K562 (cell line): ENCODE measurements at regions not wholly inside any gene's neighbourhood (a gene's known extent, or its start where the extent isn't known, plus 50 kb on each side); places are given as distances from the start of the nearest gene placed in this dataset.

Experiments
- ATAC-seq: fragments of 200-7000 bp; cut with Tn5 transposase; 3 replicates; pipeline ENCODE4 v1.9.1; 2020; ENCODE audit warnings: moderate library complexity
- BruUV-seq: library from RNA; stranded (reverse); fragments of 400-500 nt; replicated peaks from 2 replicates; lab custom pipeline; 2021; lab: Mats Ljungman, UMichigan
- CTCF ChIA-PET: fragments of 300-600 bp; formaldehyde crosslinking; extraction: SDS; loops from one replicate; lab custom pipeline; 2021; ENCODE audit warnings: low intra/inter-chr PET ratio; lab: Yijun Ruan, JAX
- POLR2A ChIA-PET: fragments of 300-600, 350-650 bp; sonication (Branson Sonifier 250); formaldehyde crosslinking; extraction: SDS; loops from one replicate; lab custom pipeline; 2021; ENCODE audit warnings: antibody characterized with exemption, inconsistent platforms; lab: Yijun Ruan, JAX
- DNase-seq, 4 experiments: peaks; one replicate each; pipeline versions ENCODE4 v3.0.0 to v3.0.0-alpha.2; 2011 to 2018; ENCODE audit warnings: low spot score in 3 of 4, mixed read lengths in 3 of 4; ENCODE audit errors: extremely low read depth in 1 of 4
- FAIRE-seq: peaks from 2 replicates; lab custom pipeline; 2011; peaks lifted over from hg19 to GRCh38; lab: Jason Lieb, UNC
- H2AFZ ChIP-seq: 2 replicates; pipeline ENCODE4 v1.6.0; 2011; ENCODE audit warnings: low read depth, low read length, control low read depth, inconsistent platforms
- H3K27ac ChIP-seq: fragments of 200-600 bp; 3 replicates; pipeline ENCODE4 v1.8.0; 2011; ENCODE audit warnings: low read depth, mild to moderate bottlenecking, control low read depth, inconsistent platforms, low read length, moderate library complexity, mixed read lengths; ENCODE audit errors: extremely low read depth
- H3K27me3 ChIP-seq, 2 experiments: fragments of 300-600 bp in 1 of 2; 2 replicates in 1 of 2; 3 replicates in 1 of 2; pipeline versions ENCODE4 v1.6.0 to v1.8.0; 2011; ENCODE audit warnings: inconsistent platforms in 2 of 2, low read length in 2 of 2, mild to moderate bottlenecking in 1 of 2, mixed read lengths in 1 of 2, moderate library complexity in 1 of 2; ENCODE audit not compliant: control insufficient read depth in 2 of 2, insufficient read depth in 2 of 2
- H3K36me3 ChIP-seq: fragments of 300-600 bp; 3 replicates; pipeline ENCODE4 v1.8.0; 2011; ENCODE audit warnings: mild to moderate bottlenecking, low read length, inconsistent platforms; ENCODE audit not compliant: control insufficient read depth, insufficient read depth
- H3K4me1 ChIP-seq, 2 experiments: fragments of 200-600 bp in 1 of 2; replicated peaks in 1 of 2; 2 replicates in 1 of 2; 3 replicates in 1 of 2; pipeline versions ENCODE4 v1.5.1 to v1.8.0; 2011; ENCODE audit warnings: inconsistent platforms in 2 of 2, low read length in 2 of 2, mild to moderate bottlenecking in 1 of 2, mixed read lengths in 1 of 2, moderate library complexity in 1 of 2; ENCODE audit not compliant: control insufficient read depth in 2 of 2, insufficient read depth in 2 of 2
- H3K4me2 ChIP-seq: 2 replicates; pipeline ENCODE4 v1.6.1; 2011; ENCODE audit warnings: low read length, control low read depth, inconsistent platforms, mixed read lengths; ENCODE audit not compliant: insufficient read depth
- H3K4me3 ChIP-seq: fragments of 200-600 bp; sonication (generic), shearing (Covaris generic); 2 replicates; pipeline ENCODE4 v1.5.1; 2016; ENCODE audit warnings: control low read depth, inconsistent platforms
- H3K79me2 ChIP-seq: fragments of 200-600 bp; 3 replicates; pipeline ENCODE4 v1.8.0; 2011; ENCODE audit warnings: low read length, inconsistent platforms; ENCODE audit not compliant: control insufficient read depth, insufficient read depth
- H3K9ac ChIP-seq, 2 experiments: 2 replicates each; pipeline versions ENCODE4 v1.6.0 to v1.6.1; 2011; ENCODE audit warnings: low read depth in 2 of 2, low read length in 2 of 2, control low read depth in 1 of 2, inconsistent platforms in 1 of 2, mild to moderate bottlenecking in 1 of 2, mixed read lengths in 1 of 2; ENCODE audit not compliant: insufficient read depth in 1 of 2
- H3K9me1 ChIP-seq: one replicate; pipeline ENCODE4 v1.6.0; 2011; ENCODE audit warnings: inconsistent platforms, mild to moderate bottlenecking, low read length, moderate library complexity; ENCODE audit not compliant: control insufficient read depth, insufficient read depth
- H3K9me3 ChIP-seq: replicated peaks from 2 replicates; pipeline ENCODE4 v1.5.1; 2011; ENCODE audit warnings: low read depth, low read length, inconsistent platforms; ENCODE audit not compliant: control insufficient read depth, insufficient read depth
- H4K20me1 ChIP-seq: replicated peaks from 2 replicates; pipeline ENCODE4 v1.6.1; 2011; ENCODE audit warnings: low read length, inconsistent platforms, mixed read lengths; ENCODE audit not compliant: control insufficient read depth, insufficient read depth
- BACH1 ChIP-seq: fragments of 200-800 bp; sonication (Bioruptor generic); IDR thresholded peaks from 2 replicates; pipeline ENCODE4 v1.6.1; 2016; ENCODE audit warnings: missing genetic modification characterization, missing compliant biosample characterization
- CHD2 ChIP-seq: IDR thresholded peaks from 2 replicates; pipeline ENCODE4 v1.6.1; 2011; ENCODE audit warnings: low read depth, low read length
- DPF2 ChIP-seq: fragments of 450-650 bp; IDR thresholded peaks from 2 replicates; pipeline ENCODE4 v1.6.1; 2016
- KLF16 ChIP-seq: IDR thresholded peaks from 2 replicates; pipeline ENCODE4 v1.6.1; 2016; ENCODE audit warnings: antibody characterized with exemption
- MAFG ChIP-seq: fragments of 450-650 bp; conservative IDR thresholded peaks from 2 replicates; pipeline ENCODE4 v1.6.1; 2016; ENCODE audit warnings: missing genetic modification characterization, missing compliant biosample characterization
- MIER1 ChIP-seq: fragments of 450-650 bp; IDR thresholded peaks from 2 replicates; pipeline ENCODE4 v1.6.1; 2016; ENCODE audit warnings: antibody characterized with exemption, mild to moderate bottlenecking, low read depth
- MXI1 ChIP-seq: IDR thresholded peaks from 2 replicates; pipeline ENCODE4 v1.6.1; 2011; ENCODE audit warnings: low read depth, mild to moderate bottlenecking, improper control_type of control experiment, low read length
- MYNN ChIP-seq, 2 experiments: sonication (generic); formaldehyde crosslinking in 1 of 2; IDR thresholded peaks; 2 replicates each; pipeline versions ENCODE4 v1.5.0 to v1.6.1; 2016 to 2020; ENCODE audit warnings: antibody characterized with exemption in 1 of 2, missing genetic modification reagents in 1 of 2
- RAD21 ChIP-seq, 2 experiments: fragments of 250-450 bp in 1 of 2; fragments of 450-650 bp in 1 of 2; sonication (Bioruptor Pico) in 1 of 2; formaldehyde crosslinking in 1 of 2; IDR thresholded peaks in 1 of 2; conservative IDR thresholded peaks in 1 of 2; 2 replicates each; pipeline versions ENCODE4 v1.4.0 to v1.8.0; 2020 to 2022; ENCODE audit warnings: mild to moderate bottlenecking in 2 of 2, moderate library complexity in 1 of 2
- ZBTB17 ChIP-seq: fragments of 450-650 bp; formaldehyde crosslinking; IDR thresholded peaks from 2 replicates; pipeline ENCODE4 v1.4.0; 2020; ENCODE audit warnings: mild to moderate bottlenecking
- ZC3H4 ChIP-seq: sonication (generic); formaldehyde crosslinking; IDR thresholded peaks from 2 replicates; pipeline ENCODE4 v1.9.0; 2021; ENCODE audit warnings: missing genetic modification reagents, borderline replicate concordance
- ZNF124 ChIP-seq: sonication (generic); formaldehyde crosslinking; IDR thresholded peaks from 2 replicates; pipeline ENCODE4 v1.8.1; 2022; ENCODE audit warnings: missing genetic modification reagents
- ZNF24 ChIP-seq: fragments of 450-650 bp; IDR thresholded peaks from 2 replicates; pipeline ENCODE4 v1.6.1; 2016
- ZNF311 ChIP-seq: fragments of 250-450 bp; sonication (Bioruptor Pico); IDR thresholded peaks from 2 replicates; pipeline ENCODE4 v1.4.0; 2020; ENCODE audit warnings: mild to moderate bottlenecking, moderate library complexity
- ZNF77 ChIP-seq: fragments of 250-450 bp; sonication (Bioruptor Pico); IDR thresholded peaks from 2 replicates; pipeline ENCODE4 v1.5.0; 2020
- WGBS: fragments of 100-300 bp; shearing (Covaris generic); methylation state at CpG from one replicate; pipeline ENCODE4 v1.1.6; 2016; ENCODE audit warnings: low coverage, mixed read lengths; ENCODE audit not compliant: insufficient coverage; ENCODE audit errors: missing lambda C conversion rate; 5-methylcytosine and 5-hydroxymethylcytosine counted together
- in situ Hi-C: fragments of 300-500 bp; cut with MboI; formaldehyde crosslinking; loops from 4 replicates; pipeline ENCODE4 v1.15.0; 2018; ENCODE audit warnings: inconsistent platforms, mixed read lengths
- intact Hi-C: fragments of 100-400 bp; cut with micrococcal nuclease; formaldehyde crosslinking; loops from 2 replicates; pipeline ENCODE4 v1.14.2; 2022
- TF ChIP-seq, protein P1 (sequence below): sonication (generic); formaldehyde crosslinking; IDR thresholded peaks from 2 replicates; pipeline ENCODE4 v1.8.0; 2022; ENCODE audit warnings: mild to moderate bottlenecking, missing genetic modification reagents
- TF ChIP-seq, protein P2 (sequence below): sonication (generic); formaldehyde crosslinking; IDR thresholded peaks from 2 replicates; pipeline ENCODE4 v1.8.1; 2023; ENCODE audit warnings: mild to moderate bottlenecking, missing genetic modification reagents

DNA sequence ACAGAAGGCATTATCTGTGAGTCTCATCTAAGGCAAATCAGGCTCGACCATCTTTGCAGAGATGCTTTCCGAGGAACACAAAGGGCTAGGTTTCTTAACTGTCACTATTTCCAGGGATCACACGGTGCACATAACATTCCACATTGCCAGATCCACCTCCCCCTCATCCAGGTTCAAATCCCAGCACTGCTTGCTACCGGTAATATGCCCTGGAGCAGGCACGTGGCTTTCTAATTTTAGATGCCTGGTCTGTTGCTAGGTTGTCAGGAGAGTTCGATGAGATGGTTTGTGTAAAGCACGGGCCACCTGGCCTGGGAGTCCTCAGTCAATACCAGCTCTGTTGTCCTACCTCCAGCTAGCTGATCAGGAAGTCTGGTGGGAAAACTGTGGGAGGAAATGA is 598.6 kb downstream of the NPHP4 start:
- no peak overlapping the region for H3K4me2 ChIP-seq
- no peak overlapping the region for H3K27ac ChIP-seq
- ChIA-PET CTCF (no interaction called here), POLR2A (no interaction called here)
- no peaks in the 10 kb centered on the region; a peak in 1 of 5 replicates for H3K27me3 ChIP-seq
- no peaks in the 10 kb centered on the region for H4K20me1 ChIP-seq
- in situ Hi-C loops, result no loop called here
- H3K4me1 ChIP-seq, result no peaks in the 10 kb centered on the region
- no peaks in the 10 kb centered on the region for H3K9me3 ChIP-seq
- 0% methylated on average over 7 of the region's 7 CpGs for WGBS
- no peak for DNase-seq
- TF ChIP-seq ZNF77 (CRISPR knock-in tag) (no peak), ZBTB17 (no peak), ZNF124 (CRISPR knock-in tag) (no peak), MAFG (tag) (no peak), ZNF24 (no peak), ZNF311 (no peak), KLF16 (no peak), ZC3H4 (no peak), MIER1 (no peak), RAD21 (CRISPR knock-in tag; conservative IDR thresholded peaks at IDR 0.05 in 1 of 2, IDR thresholded peaks at IDR 0.05 in 1 of 2) (no peak), DPF2 (no peak), BACH1 (tag) (no peak), CHD2 (no peak), MXI1 (no peak), MYNN (IDR thresholded peaks at IDR 0.05) (no peak), MYNN (CRISPR knock-in tag; IDR thresholded peaks at IDR 0.05) (no peak)
- TF ChIP-seq, protein P1, sequence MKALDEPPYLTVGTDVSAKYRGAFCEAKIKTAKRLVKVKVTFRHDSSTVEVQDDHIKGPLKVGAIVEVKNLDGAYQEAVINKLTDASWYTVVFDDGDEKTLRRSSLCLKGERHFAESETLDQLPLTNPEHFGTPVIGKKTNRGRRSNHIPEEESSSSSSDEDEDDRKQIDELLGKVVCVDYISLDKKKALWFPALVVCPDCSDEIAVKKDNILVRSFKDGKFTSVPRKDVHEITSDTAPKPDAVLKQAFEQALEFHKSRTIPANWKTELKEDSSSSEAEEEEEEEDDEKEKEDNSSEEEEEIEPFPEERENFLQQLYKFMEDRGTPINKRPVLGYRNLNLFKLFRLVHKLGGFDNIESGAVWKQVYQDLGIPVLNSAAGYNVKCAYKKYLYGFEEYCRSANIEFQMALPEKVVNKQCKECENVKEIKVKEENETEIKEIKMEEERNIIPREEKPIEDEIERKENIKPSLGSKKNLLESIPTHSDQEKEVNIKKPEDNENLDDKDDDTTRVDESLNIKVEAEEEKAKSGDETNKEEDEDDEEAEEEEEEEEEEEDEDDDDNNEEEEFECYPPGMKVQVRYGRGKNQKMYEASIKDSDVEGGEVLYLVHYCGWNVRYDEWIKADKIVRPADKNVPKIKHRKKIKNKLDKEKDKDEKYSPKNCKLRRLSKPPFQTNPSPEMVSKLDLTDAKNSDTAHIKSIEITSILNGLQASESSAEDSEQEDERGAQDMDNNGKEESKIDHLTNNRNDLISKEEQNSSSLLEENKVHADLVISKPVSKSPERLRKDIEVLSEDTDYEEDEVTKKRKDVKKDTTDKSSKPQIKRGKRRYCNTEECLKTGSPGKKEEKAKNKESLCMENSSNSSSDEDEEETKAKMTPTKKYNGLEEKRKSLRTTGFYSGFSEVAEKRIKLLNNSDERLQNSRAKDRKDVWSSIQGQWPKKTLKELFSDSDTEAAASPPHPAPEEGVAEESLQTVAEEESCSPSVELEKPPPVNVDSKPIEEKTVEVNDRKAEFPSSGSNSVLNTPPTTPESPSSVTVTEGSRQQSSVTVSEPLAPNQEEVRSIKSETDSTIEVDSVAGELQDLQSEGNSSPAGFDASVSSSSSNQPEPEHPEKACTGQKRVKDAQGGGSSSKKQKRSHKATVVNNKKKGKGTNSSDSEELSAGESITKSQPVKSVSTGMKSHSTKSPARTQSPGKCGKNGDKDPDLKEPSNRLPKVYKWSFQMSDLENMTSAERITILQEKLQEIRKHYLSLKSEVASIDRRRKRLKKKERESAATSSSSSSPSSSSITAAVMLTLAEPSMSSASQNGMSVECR (CRISPR knock-in tag), result no peak
- TF ChIP-seq, protein P2, sequence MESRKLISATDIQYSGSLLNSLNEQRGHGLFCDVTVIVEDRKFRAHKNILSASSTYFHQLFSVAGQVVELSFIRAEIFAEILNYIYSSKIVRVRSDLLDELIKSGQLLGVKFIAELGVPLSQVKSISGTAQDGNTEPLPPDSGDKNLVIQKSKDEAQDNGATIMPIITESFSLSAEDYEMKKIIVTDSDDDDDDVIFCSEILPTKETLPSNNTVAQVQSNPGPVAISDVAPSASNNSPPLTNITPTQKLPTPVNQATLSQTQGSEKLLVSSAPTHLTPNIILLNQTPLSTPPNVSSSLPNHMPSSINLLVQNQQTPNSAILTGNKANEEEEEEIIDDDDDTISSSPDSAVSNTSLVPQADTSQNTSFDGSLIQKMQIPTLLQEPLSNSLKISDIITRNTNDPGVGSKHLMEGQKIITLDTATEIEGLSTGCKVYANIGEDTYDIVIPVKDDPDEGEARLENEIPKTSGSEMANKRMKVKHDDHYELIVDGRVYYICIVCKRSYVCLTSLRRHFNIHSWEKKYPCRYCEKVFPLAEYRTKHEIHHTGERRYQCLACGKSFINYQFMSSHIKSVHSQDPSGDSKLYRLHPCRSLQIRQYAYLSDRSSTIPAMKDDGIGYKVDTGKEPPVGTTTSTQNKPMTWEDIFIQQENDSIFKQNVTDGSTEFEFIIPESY (CRISPR knock-in tag), result no peak
- H3K9me1 ChIP-seq, result no peaks in the 10 kb centered on the region
- no TSS peak for BruUV-seq
- H3K4me3 ChIP-seq, result no peak overlapping the region
- H2AFZ ChIP-seq, result no peak overlapping the region
- no peak for FAIRE-seq
- ATAC-seq, result no peak
- H3K79me2 ChIP-seq, result no peaks in the 10 kb centered on the region
- no peaks in the 10 kb centered on the region for H3K36me3 ChIP-seq
- intact Hi-C loops, result no loop called here
- no peak overlapping the region for H3K9ac ChIP-seq
